Gastrocnemius medialis (tissue), 4 donors: ENCODE measurements at regions not wholly inside any gene's neighbourhood (a gene's known extent, or its start where the extent isn't known, plus 50 kb on each side); places are given as distances from the start of the nearest gene placed in this dataset.

Experiments
- ATAC-seq, 2 donors: fragments of 150-250 bp; one replicate each; pipeline ENCODE4 v1.9.1; 2016
- DNase-seq, 2 donors: peaks; one replicate each; pipeline ENCODE4 v3.0.0-alpha.2; 2019
- H3K27ac ChIP-seq, 4 donors: fragments of 200-600 bp; sonication (generic); 1 replicate in 1 of 4; 2 replicates in 3 of 4; pipeline ENCODE4 v1.5.1; 2016 to 2018; ENCODE audit warnings: mild to moderate bottlenecking in 2 of 4, moderate library complexity in 1 of 4
- H3K27me3 ChIP-seq, 3 donors: fragments of 200-600 bp; sonication (generic) in 2 of 3; 1 replicate in 1 of 3; 2 replicates in 2 of 3; pipeline versions ENCODE4 v1.5.1 to v1.6.0; 2016 to 2019; ENCODE audit warnings: mild to moderate bottlenecking in 1 of 3, moderate library complexity in 1 of 3
- H3K36me3 ChIP-seq, 2 donors: fragments of 200-600 bp; sonication (generic) in 1 of 2; one replicate each; pipeline ENCODE4 v1.5.1; 2017 to 2018
- H3K4me1 ChIP-seq, 2 donors: fragments of 200-600 bp; sonication (generic) in 1 of 2; one replicate each; pipeline ENCODE4 v1.5.1; 2016 to 2017; ENCODE audit warnings: mild to moderate bottlenecking in 2 of 2
- H3K4me3 ChIP-seq, 4 donors: fragments of 200-600 bp; sonication (generic) in 3 of 4; 1 replicate in 1 of 4; 2 replicates in 3 of 4; pipeline ENCODE4 v1.5.1; 2016 to 2019; ENCODE audit warnings: mild to moderate bottlenecking in 2 of 4
- H3K9me3 ChIP-seq, 3 donors: fragments of 200-600 bp; sonication (generic) in 2 of 3; 1 replicate in 1 of 3; 2 replicates in 2 of 3; pipeline ENCODE4 v1.5.1; 2016 to 2019
- POLR2A ChIP-seq, 2 donors: fragments of 450-650 bp; IDR thresholded peaks; one replicate each; pipeline ENCODE4 v1.6.1; 2017; ENCODE audit warnings: antibody characterized with exemption in 2 of 2, mild to moderate bottlenecking in 2 of 2, moderate library complexity in 2 of 2
- in situ Hi-C, 4 donors: fragments of 200-750 bp; cut with MboI; loops; one replicate each; pipeline versions ENCODE4 v1.15.0 to v1.8.0; 2017; ENCODE audit warnings: low sequenced_read_pairs in 4 of 4
- intact Hi-C: fragments of 100-400 bp; cut with DNase I; formaldehyde crosslinking; loops from one replicate; pipeline ENCODE4 v1.15.1; 2023; ENCODE audit warnings: low total_unique reads
- TF ChIP-seq, protein P1 (sequence below), 5 experiments: fragments of 450-650 bp in 3 of 5; fragments of 200-600 bp in 2 of 5; sonication (generic) in 2 of 5; IDR thresholded peaks in 4 of 5; conservative IDR thresholded peaks in 1 of 5; 1 replicate in 4 of 5; 2 replicates in 1 of 5; pipeline ENCODE4 v1.5.1; 2016 to 2019; ENCODE audit warnings: antibody characterized with exemption in 5 of 5, mild to moderate bottlenecking in 3 of 5, moderate library complexity in 3 of 5

GRCh38 chr10:9615189-9615588 lies 1402.5 kb upstream of the CELF2 start:
- no peak overlapping the region for H3K4me3 ChIP-seq
- in situ Hi-C loops: no loop called here
- H3K27me3 ChIP-seq: no peaks in the 10 kb centered on the region
- no peaks in the 10 kb centered on the region for H3K36me3 ChIP-seq
- TF ChIP-seq, protein P1, sequence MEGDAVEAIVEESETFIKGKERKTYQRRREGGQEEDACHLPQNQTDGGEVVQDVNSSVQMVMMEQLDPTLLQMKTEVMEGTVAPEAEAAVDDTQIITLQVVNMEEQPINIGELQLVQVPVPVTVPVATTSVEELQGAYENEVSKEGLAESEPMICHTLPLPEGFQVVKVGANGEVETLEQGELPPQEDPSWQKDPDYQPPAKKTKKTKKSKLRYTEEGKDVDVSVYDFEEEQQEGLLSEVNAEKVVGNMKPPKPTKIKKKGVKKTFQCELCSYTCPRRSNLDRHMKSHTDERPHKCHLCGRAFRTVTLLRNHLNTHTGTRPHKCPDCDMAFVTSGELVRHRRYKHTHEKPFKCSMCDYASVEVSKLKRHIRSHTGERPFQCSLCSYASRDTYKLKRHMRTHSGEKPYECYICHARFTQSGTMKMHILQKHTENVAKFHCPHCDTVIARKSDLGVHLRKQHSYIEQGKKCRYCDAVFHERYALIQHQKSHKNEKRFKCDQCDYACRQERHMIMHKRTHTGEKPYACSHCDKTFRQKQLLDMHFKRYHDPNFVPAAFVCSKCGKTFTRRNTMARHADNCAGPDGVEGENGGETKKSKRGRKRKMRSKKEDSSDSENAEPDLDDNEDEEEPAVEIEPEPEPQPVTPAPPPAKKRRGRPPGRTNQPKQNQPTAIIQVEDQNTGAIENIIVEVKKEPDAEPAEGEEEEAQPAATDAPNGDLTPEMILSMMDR (IDR thresholded peaks at IDR 0.05 in 4 of 5, conservative IDR thresholded peaks at IDR 0.05 in 1 of 5): no peak
- no peak for TF ChIP-seq POLR2A (IDR thresholded peaks at IDR 0.05)
- H3K9me3 ChIP-seq: no peaks in the 10 kb centered on the region
- H3K27ac ChIP-seq: no peak overlapping the region
- DNase-seq (no peak), ATAC-seq (no peak)
- intact Hi-C loops: no loop called here
- H3K4me1 ChIP-seq: no peaks in the 10 kb centered on the region

- no peaks in the 10 kb centered on the region for H3K9me3 ChIP-seq
- no peak overlapping the region for H3K4me3 ChIP-seq
- no peaks in the 10 kb centered on the region for H3K36me3 ChIP-seq
- intact Hi-C loops (no loop called here), in situ Hi-C loops (no loop called here)
- no peaks in the 10 kb centered on the region for H3K27me3 ChIP-seq
- TF ChIP-seq, protein P1 (IDR thresholded peaks at IDR 0.05 in 4 of 5, conservative IDR thresholded peaks at IDR 0.05 in 1 of 5): no peak
- no peak for TF ChIP-seq POLR2A (IDR thresholded peaks at IDR 0.05)
- no peaks in the 10 kb centered on the region for H3K4me1 ChIP-seq
- H3K27ac ChIP-seq: no peak overlapping the region
- ATAC-seq (no peak), DNase-seq (no peak)
Measured at GRCh38 chr10:9621216-9621615, 1396.5 kb upstream of the CELF2 start.

- TF ChIP-seq, protein P1 (IDR thresholded peaks at IDR 0.05 in 4 of 5, conservative IDR thresholded peaks at IDR 0.05 in 1 of 5): no peak
- TF ChIP-seq POLR2A (IDR thresholded peaks at IDR 0.05): no peak
- no peak for DNase-seq
- in situ Hi-C loops: no loop called here
Measured at GRCh38 chr10:9625304-9625703, 1392.4 kb upstream of the CELF2 start.

GRCh38 chr10:9634466-9634865 lies 1383.2 kb upstream of the CELF2 start:
- Histone ChIP-seq H3K4me1 (no peaks in the 10 kb centered on the region), H3K27ac (no peak overlapping the region), H3K36me3 (no peaks in the 10 kb centered on the region), H3K27me3 (no peaks in the 10 kb centered on the region), H3K4me3 (no peak overlapping the region), H3K9me3 (no peaks in the 10 kb centered on the region)
- DNase-seq (no peak), ATAC-seq (no peak)
- TF ChIP-seq POLR2A (IDR thresholded peaks at IDR 0.05): no peak
- TF ChIP-seq, protein P1 (IDR thresholded peaks at IDR 0.05 in 4 of 5, conservative IDR thresholded peaks at IDR 0.05 in 1 of 5): no peak
- in situ Hi-C loops (no loop called here), intact Hi-C loops (no loop called here)

More at GRCh38 chr10:9625304-9625703, 1392.4 kb upstream of the CELF2 start:
- Histone ChIP-seq H3K27ac (no peak overlapping the region), H3K36me3 (no peaks in the 10 kb centered on the region), H3K27me3 (no peaks in the 10 kb centered on the region), H3K4me1 (no peaks in the 10 kb centered on the region), H3K4me3 (no peak overlapping the region), H3K9me3 (no peaks in the 10 kb centered on the region)
- intact Hi-C loops: no loop called here
- no peak for ATAC-seq

DNA sequence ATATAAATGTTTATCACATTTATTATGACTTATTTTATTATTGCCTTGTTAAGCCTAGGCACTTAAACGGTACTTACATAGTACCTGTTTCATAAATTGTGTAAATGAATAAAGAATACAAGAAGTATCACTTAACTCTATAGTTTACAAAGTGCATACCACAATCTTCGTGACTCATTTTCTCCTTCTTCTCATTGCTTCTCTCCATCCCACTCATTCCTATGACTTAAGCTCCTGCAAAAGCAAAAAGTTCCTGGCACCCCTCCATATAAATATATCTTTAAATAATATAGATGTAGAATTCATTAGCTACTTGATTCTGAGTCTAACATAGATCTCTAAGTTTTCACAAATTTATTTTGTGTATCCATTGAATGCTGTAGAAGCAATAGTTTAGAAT lies 1382.0 kb upstream of the CELF2 start:
- H3K9me3 ChIP-seq: no peaks in the 10 kb centered on the region
- TF ChIP-seq POLR2A (IDR thresholded peaks at IDR 0.05): no peak
- TF ChIP-seq, protein P1 (IDR thresholded peaks at IDR 0.05 in 4 of 5, conservative IDR thresholded peaks at IDR 0.05 in 1 of 5): no peak
- no peak for ATAC-seq
- H3K4me1 ChIP-seq: no peaks in the 10 kb centered on the region
- no peaks in the 10 kb centered on the region for H3K36me3 ChIP-seq
- in situ Hi-C loops: no loop called here
- DNase-seq: no peak
- intact Hi-C loops: no loop called here
- no peak overlapping the region for H3K4me3 ChIP-seq
- no peak overlapping the region for H3K27ac ChIP-seq
- no peaks in the 10 kb centered on the region for H3K27me3 ChIP-seq
